HG02798 (cell line): ENCODE measurements at regions not wholly inside any gene's neighbourhood (a gene's known extent, or its start where the extent isn't known, plus 50 kb on each side); places are given as distances from the start of the nearest gene placed in this dataset.
"Not testable (repeated sequence)": the region's sequence is repeated elsewhere in the genome, so short reads cannot be mapped to it uniquely, and the experiment has no call there.

Experiments used
- ATAC-seq: cut with Tn5 transposase; IDR thresholded peaks from one replicate; pipeline ENCODE4 v1.9.1; 2021; ENCODE audit warnings: mild to moderate bottlenecking; ENCODE audit not compliant: unreplicated experiment, poor library complexity

DNA sequence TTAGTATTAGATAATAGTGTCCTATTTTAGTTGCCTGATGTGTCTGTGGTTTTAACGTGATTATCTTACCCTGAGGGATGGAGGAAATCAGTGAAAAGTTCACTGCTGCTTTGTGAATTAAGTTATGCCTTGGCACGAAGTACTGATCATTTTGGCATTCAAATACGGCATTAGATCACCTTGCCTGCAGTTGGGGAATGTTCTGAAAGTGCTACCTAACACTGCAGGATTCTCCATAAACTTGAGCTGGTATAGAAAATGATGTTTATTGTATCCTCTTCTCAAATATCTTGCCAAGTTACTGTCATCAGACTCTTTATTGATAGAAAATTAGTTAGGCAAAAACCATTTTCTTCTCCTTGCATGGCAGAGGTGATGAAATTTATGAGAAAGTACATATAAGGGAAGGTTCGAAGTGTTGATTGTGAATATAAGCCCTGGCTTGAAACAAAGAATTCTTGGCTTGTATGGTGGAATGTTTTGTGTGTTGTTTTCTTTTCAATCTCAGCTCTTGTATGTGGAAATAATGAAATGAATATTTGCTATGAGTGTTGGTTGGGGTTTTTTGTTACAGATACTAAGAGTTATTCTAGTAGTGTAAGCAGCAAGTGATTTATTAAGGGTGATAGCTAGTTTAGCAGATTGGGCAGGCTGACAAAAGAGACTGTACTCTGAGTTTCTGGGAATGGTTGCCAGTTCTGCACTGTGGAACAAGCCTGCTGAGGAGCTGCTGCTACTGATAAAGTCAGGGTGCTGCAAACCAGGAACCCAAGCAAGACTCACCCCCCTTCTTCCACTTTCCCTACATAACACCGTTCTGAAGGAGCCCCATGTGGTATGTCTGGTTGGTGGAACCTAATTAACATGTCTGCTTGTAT lies 448.3 kb downstream of the PCNX1 start:
- ATAC-seq: no peak

DNA sequence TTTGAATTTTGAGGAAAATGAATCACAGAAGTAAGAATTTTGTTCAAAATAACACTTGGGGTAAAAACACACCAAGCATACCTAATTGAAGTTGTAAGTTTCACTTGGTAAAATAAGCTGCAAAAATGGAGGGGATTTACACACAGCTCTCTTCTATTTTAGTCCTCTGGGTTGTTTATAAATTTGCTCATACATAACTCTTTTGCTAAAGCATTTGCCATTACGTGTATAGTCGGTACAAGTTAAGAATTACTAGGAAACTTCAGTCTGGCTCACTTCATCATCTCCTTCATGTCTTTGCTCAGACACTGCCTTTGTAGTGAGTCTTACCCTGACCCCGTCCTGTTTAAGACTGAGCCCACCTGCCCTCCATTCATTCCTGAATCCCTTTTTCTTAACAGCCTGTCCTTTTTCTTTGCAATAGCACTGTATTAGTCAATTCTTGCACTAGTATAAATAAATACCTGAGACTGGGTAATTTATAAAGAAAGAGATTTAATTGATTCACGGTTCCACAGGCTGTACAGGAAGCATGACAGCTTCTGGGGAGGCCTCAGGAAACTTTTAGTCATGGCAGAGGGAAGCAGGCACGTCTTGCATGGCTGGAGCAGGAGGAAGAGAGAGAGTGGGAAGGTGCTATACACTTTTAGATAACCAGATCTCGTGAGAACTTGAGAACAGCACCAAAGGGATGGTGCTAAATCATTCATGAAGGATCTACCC lies 451.1 kb downstream of the PCNX1 start:
- no peak for ATAC-seq

GRCh38 chr14:71358932-71359421 lies 451.7 kb downstream of the PCNX1 start:
- not testable (repeated sequence) for ATAC-seq

DNA sequence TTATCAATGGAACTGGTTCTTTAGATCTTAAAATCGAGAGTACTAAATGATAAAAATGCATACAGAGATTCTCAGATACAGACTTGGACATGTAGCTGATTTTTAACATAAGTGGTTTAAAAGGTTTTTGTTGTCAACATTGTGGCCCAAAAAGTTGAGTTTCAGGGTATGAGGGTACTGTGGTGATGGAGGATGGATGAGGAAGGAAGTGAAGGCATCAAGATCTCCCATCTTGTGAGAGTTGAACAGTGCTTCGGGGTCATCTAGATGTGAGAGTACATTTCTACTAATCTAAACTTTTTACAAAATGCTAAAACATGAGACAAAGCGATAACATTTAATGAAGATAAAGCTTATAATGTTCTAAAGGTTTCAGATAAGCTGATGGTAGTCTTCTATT lies 452.6 kb downstream of the PCNX1 start:
- no peak for ATAC-seq

- ATAC-seq: no peak
These were observed 454.1 kb downstream of the PCNX1 start for GRCh38 chr14:71361336-71361735.

- no peak for ATAC-seq
These were observed 454.6 kb downstream of the PCNX1 start for GRCh38 chr14:71361874-71362273.

DNA sequence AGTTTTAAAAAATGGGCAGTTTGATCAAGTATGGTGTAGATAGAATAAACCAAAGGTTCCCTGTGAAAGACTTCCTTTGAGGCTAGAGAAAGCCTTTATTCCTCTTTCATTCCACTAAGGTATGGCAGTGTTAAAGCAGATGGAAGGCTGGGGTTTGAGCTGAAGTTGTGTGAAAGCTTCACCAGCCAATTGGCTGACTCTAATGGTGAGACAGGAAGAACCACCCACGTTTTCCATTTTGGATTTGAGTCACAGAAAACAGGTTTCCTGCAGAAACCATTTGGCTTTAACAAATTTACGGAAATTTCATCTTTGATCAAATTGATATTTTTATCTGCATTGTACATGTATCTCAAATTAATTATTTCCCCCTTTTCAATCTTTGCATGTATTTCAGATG lies 455.0 kb downstream of the PCNX1 start:
- no peak for ATAC-seq

DNA sequence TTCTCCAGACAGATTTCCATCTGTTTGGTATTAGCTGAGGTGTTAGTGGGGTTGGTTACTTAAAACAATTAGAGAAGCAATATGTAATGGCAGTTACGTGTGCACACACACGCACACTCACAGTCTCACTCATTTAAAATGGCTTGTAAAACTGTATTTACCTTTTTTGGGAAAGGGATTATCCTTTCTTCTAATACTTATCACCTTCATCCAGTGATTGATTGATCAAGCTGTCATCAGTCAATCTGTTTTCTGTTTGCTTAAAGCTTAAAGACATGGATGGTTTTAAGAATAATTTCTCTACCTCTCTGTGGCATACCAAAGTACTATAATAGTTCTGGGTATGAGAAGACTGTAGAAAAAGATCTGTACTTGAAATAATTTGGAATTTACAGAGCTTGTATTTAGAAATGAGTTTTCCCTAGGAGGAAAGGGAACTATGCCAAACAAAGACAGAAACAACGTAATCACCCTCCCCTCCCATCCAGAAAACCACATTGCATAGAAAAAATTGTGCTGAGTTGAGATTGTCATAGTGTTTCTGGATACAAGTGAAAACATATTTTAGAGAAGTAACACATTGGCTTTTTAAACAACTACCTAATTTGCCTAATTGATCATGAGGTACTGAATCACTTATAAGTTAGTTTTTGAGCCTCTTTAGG lies 455.8 kb downstream of the PCNX1 start:
- ATAC-seq: no peak

- ATAC-seq: no peak
These were observed 457.0 kb downstream of the PCNX1 start for GRCh38 chr14:71363946-71364925.

GRCh38 chr14:71365361-71365760 lies 458.1 kb downstream of the PCNX1 start:
- ATAC-seq: no peak

DNA sequence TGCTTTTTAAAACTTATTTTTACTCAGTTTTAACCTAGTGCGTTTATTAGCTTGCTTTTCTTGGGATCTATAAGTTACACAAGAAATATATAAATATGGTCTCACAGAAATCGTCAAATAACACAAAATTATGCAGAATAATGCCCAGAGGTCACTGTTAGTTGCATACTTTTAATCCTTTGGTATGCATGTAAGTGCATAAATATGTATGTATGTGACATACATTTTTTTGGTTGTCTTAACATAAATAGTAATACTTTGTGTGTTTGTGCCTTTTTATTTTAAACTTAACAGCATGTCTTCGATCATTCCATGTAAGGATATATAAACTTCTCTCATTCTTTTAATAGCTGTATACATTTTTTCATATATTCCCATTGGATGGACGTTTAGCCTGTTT lies 459.6 kb downstream of the PCNX1 start:
- no peak for ATAC-seq

DNA sequence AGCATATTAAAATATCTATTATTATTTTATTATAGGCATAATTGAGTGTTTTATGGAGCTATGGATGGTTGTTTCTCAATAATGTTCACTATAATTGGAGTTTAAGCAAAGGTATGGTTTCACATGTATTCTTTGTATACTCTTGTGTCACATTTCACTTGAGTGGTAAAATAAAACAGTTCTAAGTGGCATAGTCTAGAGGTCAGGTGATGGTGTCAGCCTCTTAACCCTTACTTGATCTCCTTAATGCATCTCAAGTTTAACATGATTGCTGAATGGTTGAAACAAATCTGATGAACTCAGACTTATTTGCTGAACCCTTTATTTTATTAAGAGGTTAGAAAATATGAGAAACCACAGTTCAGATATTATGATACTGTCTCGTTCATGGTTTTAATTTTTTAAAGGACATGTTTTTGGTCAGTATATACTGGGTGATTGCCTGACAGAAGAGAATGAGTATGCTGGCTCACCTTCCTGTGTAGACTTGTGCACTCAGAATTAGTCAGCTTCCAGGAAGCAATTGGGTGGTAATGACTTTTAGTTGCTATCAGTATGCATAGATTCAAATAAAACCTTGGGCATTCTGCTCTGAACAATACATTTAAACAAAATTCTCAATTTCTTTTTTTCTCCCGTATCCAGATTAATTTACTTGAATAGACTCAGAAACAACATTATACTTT lies 464.6 kb downstream of the PCNX1 start:
- peak; percentile 45 for ATAC-seq

- ATAC-seq: no peak
These were observed 465.2 kb downstream of the PCNX1 start for GRCh38 chr14:71372411-71372838.

GRCh38 chr14:71373773-71374172 lies 466.5 kb downstream of the PCNX1 start:
- no peak for ATAC-seq

- ATAC-seq: no peak
These were observed 467.7 kb downstream of the PCNX1 start for GRCh38 chr14:71374989-71375388.

DNA sequence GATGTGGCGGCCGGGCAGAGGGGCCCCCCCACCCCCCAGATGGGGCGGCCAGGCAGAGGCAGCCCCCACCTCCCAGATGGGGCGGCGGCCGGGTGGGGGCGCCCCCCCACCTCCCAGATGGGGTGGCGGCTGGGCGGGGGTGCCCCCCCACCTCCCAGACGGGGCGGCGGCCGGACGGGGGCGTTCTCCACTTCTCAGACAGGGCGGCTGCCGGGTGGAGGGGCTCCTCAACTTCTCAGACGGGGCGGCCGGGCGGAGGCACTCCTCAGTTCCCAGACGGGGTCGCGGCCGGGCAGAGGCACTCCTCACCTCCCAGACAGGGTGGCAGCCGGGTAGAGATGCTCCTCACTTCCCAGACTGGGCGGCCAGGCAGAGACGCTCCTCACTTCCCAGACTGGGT lies 469.8 kb downstream of the PCNX1 start:
- no peak for ATAC-seq

DNA sequence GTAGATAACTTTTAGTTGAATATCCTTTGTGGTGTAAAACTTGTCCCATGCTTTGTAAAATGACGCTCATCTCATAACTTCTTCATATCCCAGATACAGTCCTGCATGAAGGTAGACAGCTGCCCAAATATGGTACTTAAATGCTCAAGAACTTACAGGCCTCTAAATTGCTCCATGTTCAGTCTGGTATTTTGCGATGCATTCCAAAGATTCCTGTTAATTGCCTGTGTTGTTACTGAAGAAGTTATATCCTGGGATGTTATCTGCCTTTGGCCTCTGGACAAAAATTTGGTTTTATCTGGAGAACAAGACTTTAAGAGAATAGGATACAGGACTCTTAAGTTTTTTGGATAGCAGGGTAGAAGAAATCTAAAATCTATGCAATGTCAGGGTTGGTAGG lies 473.0 kb downstream of the PCNX1 start:
- no peak for ATAC-seq

DNA sequence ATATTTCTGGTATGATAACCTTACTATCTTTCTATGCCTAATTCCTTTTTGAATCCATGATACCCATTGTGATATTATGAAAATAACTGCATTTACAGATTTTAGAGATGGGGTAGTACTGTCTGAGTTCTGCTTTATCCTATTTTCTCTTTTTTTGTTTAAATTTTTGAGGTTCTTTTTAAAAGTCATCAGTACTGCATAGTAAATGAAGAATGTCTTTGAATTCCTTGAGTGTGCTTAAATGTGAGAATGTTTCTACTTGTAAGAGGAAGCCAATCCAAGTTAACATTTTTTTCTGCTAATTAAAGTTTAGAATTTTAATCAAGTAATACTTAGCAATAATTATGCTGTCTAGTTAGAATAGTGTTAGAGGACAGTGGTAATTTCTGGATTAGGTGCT lies 474.6 kb downstream of the PCNX1 start:
- no peak for ATAC-seq

DNA sequence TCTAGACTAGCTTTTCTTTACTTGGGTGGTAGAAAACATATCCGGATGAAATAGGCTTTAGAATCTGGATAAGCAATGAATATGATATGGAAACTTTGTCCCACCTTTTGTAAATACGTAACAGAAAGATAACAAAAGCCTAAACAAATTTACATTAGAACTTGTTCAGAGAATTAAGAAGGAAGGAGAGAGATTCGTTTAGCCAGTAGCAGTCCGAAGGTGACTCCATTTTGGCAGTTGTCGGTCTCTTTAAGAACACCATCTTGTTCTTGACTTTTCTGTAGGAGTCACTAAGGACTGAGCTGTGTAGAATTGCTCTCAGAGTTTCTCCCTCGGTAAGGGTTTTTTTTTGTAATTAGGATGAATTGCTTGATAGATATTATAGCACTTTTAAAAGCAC lies 475.1 kb downstream of the PCNX1 start:
- no peak for ATAC-seq
